Vagina (tissue), 2 donors: ENCODE measurements at regions not wholly inside any gene's neighbourhood (a gene's known extent, or its start where the extent isn't known, plus 50 kb on each side); places are given as distances from the start of the nearest gene placed in this dataset.

Experiments
- DNase-seq, 2 donors: peaks; one replicate each; pipeline ENCODE4 v3.0.0-alpha.2; 2017; ENCODE audit errors: extremely low spot score in 2 of 2
- H3K27ac ChIP-seq: fragments of 200-600 bp; sonication (generic); one replicate; pipeline ENCODE4 v1.5.1; 2019
- H3K27me3 ChIP-seq: fragments of 200-600 bp; sonication (generic); one replicate; pipeline ENCODE4 v1.5.1; 2019
- H3K36me3 ChIP-seq, 2 donors: fragments of 200-600 bp; sonication (generic); one replicate each; pipeline ENCODE4 v1.5.1; 2017 to 2019
- H3K4me1 ChIP-seq: fragments of 200-600 bp; sonication (generic); one replicate; pipeline ENCODE4 v1.5.1; 2019
- H3K4me3 ChIP-seq, 2 donors: fragments of 200-600 bp; sonication (generic); 1 replicate in 1 of 2; 2 replicates in 1 of 2; pipeline ENCODE4 v1.5.1; 2016 to 2019
- H3K9me3 ChIP-seq: fragments of 200-600 bp; sonication (generic); one replicate; pipeline ENCODE4 v1.5.1; 2019
- POLR2A ChIP-seq, 2 donors: fragments of 450-650 bp; IDR thresholded peaks; one replicate each; pipeline ENCODE4 v1.6.1; 2017; ENCODE audit warnings: antibody characterized with exemption in 2 of 2, mild to moderate bottlenecking in 2 of 2, moderate library complexity in 2 of 2
- POLR2AphosphoS5 ChIP-seq, 2 donors: sonication (generic); formaldehyde crosslinking; IDR thresholded peaks; one replicate each; pipeline ENCODE4 v1.9.0; 2017; ENCODE audit warnings: antibody characterized with exemption in 2 of 2, mild to moderate bottlenecking in 2 of 2, low read depth in 1 of 2; ENCODE audit not compliant: insufficient read depth in 1 of 2
- intact Hi-C: fragments of 100-400 bp; cut with DNase I; formaldehyde crosslinking; loops from one replicate; pipeline ENCODE4 v1.15.1; 2023
- TF ChIP-seq, protein P1 (sequence below), 3 experiments: fragments of 450-650 bp in 2 of 3; fragments of 200-600 bp in 1 of 3; sonication (generic) in 1 of 3; IDR thresholded peaks; one replicate each; pipeline ENCODE4 v1.5.1; 2017 to 2019; ENCODE audit warnings: antibody characterized with exemption in 3 of 3, mild to moderate bottlenecking in 2 of 3, moderate library complexity in 2 of 3

DNA sequence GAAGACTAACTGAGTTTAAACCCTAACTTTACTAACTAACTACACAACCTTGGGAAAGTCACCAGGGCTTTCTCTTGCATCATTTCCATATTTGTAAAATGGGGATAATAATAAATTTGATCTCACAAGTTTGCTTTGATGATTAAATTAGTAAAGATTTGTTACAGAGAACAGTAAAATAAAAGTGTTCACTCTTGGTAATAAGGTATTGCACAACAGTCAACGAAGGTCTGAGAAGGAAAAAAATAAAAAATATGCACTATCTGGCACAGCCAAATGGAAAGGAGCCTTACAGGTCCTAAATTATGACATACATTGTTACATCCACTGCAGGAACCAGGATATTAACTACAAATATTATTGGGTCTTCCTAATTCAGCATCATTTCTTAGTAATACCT is 160.0 kb upstream of the TMEM161B start:
- no peaks in the 10 kb centered on the region for H3K9me3 ChIP-seq
- H3K4me1 ChIP-seq: no peaks in the 10 kb centered on the region
- no peaks in the 10 kb centered on the region for H3K36me3 ChIP-seq
- no peak overlapping the region for H3K4me3 ChIP-seq
- H3K27me3 ChIP-seq: no peaks in the 10 kb centered on the region
- TF ChIP-seq POLR2A (IDR thresholded peaks at IDR 0.05): no peak
- TF ChIP-seq, protein P1, sequence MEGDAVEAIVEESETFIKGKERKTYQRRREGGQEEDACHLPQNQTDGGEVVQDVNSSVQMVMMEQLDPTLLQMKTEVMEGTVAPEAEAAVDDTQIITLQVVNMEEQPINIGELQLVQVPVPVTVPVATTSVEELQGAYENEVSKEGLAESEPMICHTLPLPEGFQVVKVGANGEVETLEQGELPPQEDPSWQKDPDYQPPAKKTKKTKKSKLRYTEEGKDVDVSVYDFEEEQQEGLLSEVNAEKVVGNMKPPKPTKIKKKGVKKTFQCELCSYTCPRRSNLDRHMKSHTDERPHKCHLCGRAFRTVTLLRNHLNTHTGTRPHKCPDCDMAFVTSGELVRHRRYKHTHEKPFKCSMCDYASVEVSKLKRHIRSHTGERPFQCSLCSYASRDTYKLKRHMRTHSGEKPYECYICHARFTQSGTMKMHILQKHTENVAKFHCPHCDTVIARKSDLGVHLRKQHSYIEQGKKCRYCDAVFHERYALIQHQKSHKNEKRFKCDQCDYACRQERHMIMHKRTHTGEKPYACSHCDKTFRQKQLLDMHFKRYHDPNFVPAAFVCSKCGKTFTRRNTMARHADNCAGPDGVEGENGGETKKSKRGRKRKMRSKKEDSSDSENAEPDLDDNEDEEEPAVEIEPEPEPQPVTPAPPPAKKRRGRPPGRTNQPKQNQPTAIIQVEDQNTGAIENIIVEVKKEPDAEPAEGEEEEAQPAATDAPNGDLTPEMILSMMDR (IDR thresholded peaks at IDR 0.05): no peak
- no peak overlapping the region for H3K27ac ChIP-seq
- no peak for DNase-seq
- intact Hi-C loops: no loop called here

- TF ChIP-seq, protein P1 (IDR thresholded peaks at IDR 0.05): no peak
- TF ChIP-seq POLR2A (IDR thresholded peaks at IDR 0.05): no peak
- no peak for TF ChIP-seq POLR2AphosphoS5 (IDR thresholded peaks at IDR 0.05; ENCODE audit: insufficient read depth in 1 of 2, low read depth in 1 of 2)
- Histone ChIP-seq H3K36me3 (no peaks in the 10 kb centered on the region), H3K27ac (no peak overlapping the region), H3K4me3 (no peak overlapping the region), H3K4me1 (no peaks in the 10 kb centered on the region), H3K27me3 (no peaks in the 10 kb centered on the region), H3K9me3 (no peaks in the 10 kb centered on the region)
- DNase-seq: no peak
- intact Hi-C loops: no loop called here
Observed at GRCh38 chr5:88426441-88426840, 157.8 kb upstream of the TMEM161B start.

DNA sequence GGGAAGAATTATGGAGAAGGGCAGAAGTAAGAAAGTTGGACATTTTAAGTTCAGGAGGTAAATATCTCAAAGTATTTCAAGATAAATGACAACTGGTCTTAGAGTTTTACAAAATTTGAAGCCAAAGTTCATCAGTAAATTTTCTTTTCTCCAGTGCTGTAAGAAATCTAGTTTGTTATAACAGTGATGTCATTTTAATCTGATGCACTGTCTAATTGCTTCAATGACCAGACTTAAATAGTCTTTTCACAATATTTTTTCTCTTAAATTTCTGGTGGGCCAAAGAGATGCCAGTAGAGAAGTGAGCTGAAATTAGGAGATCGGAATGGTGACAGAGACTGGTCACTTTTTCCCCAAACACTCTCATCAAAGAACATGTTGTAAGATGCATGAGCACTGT is 156.5 kb upstream of the TMEM161B start:
- Histone ChIP-seq H3K27ac (no peak overlapping the region), H3K36me3 (no peaks in the 10 kb centered on the region), H3K27me3 (no peaks in the 10 kb centered on the region), H3K4me1 (no peaks in the 10 kb centered on the region), H3K4me3 (no peak overlapping the region), H3K9me3 (no peaks in the 10 kb centered on the region)
- intact Hi-C loops: no loop called here
- DNase-seq: no peak
- TF ChIP-seq POLR2AphosphoS5 (IDR thresholded peaks at IDR 0.05; ENCODE audit: insufficient read depth in 1 of 2, low read depth in 1 of 2): no peak

DNA sequence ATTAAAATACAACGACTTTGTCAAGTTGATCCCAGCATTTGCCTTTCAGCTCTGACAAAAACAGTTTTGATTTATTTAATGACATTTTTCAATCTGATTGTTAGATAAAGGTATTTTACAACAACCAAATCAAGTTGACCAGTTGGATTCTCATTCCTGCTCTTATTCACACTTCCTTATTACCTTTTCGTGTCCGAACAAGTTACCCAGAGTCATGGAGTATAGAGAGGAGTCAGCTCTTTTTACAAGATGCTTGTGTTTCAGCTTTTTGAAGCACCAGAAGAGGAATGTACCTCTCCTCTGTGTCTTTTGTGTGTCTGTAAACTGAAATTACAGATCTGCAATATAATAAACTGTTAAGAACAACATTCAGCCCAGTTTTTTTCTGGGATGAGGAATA is 151.3 kb upstream of the TMEM161B start:
- no peaks in the 10 kb centered on the region for H3K27me3 ChIP-seq
- no peak for DNase-seq
- intact Hi-C loops: no loop called here
- TF ChIP-seq, protein P1 (IDR thresholded peaks at IDR 0.05): no peak
- TF ChIP-seq POLR2AphosphoS5 (IDR thresholded peaks at IDR 0.05; ENCODE audit: insufficient read depth in 1 of 2, low read depth in 1 of 2): no peak
- no peak for TF ChIP-seq POLR2A (IDR thresholded peaks at IDR 0.05)
- H3K27ac ChIP-seq: no peak overlapping the region
- H3K36me3 ChIP-seq: no peaks in the 10 kb centered on the region
- no peak overlapping the region for H3K4me3 ChIP-seq
- H3K4me1 ChIP-seq: no peaks in the 10 kb centered on the region
- no peaks in the 10 kb centered on the region for H3K9me3 ChIP-seq

DNA sequence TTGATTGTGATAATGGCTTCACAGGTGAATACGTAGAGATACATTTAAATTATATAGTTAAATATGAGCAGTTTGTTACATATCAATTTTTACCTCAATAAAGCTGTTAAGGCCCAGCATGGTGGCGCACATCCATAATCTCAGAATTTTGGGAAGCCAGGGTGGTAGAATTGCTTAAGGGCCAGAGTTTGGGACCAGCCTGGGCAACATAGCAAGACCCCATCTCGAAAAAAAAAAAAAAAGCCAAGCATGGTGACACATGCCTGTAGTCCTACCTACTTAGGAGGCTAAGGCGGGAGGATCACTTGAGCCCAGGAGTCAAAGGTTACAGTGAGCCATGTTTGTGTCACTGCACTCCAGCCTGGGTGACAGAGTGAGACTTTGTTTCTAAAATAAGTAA is 138.7 kb upstream of the TMEM161B start:
- TF ChIP-seq, protein P1 (IDR thresholded peaks at IDR 0.05): no peak
- no peak for TF ChIP-seq POLR2AphosphoS5 (IDR thresholded peaks at IDR 0.05; ENCODE audit: insufficient read depth in 1 of 2, low read depth in 1 of 2)
- TF ChIP-seq POLR2A (IDR thresholded peaks at IDR 0.05): no peak
- intact Hi-C loops: no loop called here
- no peak overlapping the region for H3K27ac ChIP-seq

DNA sequence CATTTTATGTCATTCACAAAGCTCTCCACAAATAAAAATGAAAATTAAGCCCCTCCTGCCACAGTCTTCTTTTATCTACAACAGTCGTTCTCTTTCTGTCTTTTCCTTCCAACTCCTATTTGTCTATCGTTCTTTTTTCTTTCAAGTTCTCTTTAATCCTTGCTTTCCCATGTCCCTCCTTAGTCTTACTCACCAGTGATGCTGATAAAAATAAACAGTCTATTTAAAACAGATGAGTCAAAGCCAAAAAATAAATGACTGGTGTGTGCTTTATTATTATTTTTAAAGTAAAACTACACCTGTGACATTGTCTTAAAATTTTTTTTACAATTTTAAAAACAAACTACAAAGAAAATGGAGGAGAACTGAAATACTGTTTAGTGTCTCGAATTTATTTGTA is 137.1 kb upstream of the TMEM161B start:
- H3K4me1 ChIP-seq: no peaks in the 10 kb centered on the region
- intact Hi-C loops: no loop called here
- no peaks in the 10 kb centered on the region for H3K27me3 ChIP-seq
- H3K36me3 ChIP-seq: no peaks in the 10 kb centered on the region
- TF ChIP-seq, protein P1 (IDR thresholded peaks at IDR 0.05): no peak
- no peak for DNase-seq
- H3K9me3 ChIP-seq: no peaks in the 10 kb centered on the region
- no peak overlapping the region for H3K4me3 ChIP-seq
- no peak overlapping the region for H3K27ac ChIP-seq

More for the DNA sequence above, 138.7 kb upstream of the TMEM161B start:
- Histone ChIP-seq H3K4me1 (no peaks in the 10 kb centered on the region), H3K9me3 (no peaks in the 10 kb centered on the region), H3K36me3 (no peaks in the 10 kb centered on the region), H3K4me3 (no peak overlapping the region), H3K27me3 (no peaks in the 10 kb centered on the region)
- no peak for DNase-seq
